ENCODE measurements at regions not wholly inside any gene's neighbourhood (a gene's known extent, or its start where the extent isn't known, plus 50 kb on each side); places are given as distances from the start of the nearest gene placed in this dataset.

- no peak for DNase-seq
- TF ChIP-seq CTCF (IDR thresholded peaks at IDR 0.05 in 4 of 5, conservative IDR thresholded peaks at IDR 0.05 in 1 of 5) (no peak), POLR2A (IDR thresholded peaks at IDR 0.05) (no peak)
- Histone ChIP-seq H3K9me3 (no peaks in the 10 kb centered on the region), H3K27ac (no peak overlapping the region), H3K36me3 (no peaks in the 10 kb centered on the region), H3K27me3 (no peaks in the 10 kb centered on the region), H3K4me3 (no peak overlapping the region), H3K4me1 (no peaks in the 10 kb centered on the region)
- intact Hi-C loops (cut with DNase I; ENCODE audit: low total_unique reads), result no loop called here
- ATAC-seq, result no peak
- in situ Hi-C loops (cut with MboI; ENCODE audit: low sequenced_read_pairs in 4 of 4), result no loop called here
Observed at GRCh38 chr2:163265562-163265961, 427.0 kb upstream of the KCNH7 start.

DNA sequence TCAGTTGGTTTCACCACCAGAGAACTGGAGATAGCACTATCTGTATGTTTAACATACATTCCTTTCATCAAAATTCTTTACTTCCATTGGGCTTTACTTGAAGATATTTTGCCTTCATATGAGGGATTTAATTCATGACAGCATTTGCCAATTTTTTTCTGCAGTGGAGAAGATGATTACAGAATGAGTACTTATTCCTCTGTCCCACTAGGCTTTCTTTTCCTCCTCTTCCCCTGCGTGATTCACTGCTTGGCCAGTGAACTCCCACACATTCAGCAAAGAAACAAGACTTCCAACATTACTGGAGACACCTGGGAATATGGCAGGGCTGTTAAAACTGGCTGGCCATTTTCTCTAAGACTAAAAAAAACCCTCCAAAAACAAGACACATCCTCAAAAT, 425.8 kb upstream of the KCNH7 start:
- in situ Hi-C loops (cut with MboI; ENCODE audit: low sequenced_read_pairs in 4 of 4), result no loop called here
- no peak for ATAC-seq
- no peak overlapping the region for H3K4me3 ChIP-seq

GRCh38 chr2:163259489-163259888, 420.9 kb upstream of the KCNH7 start:
- TF ChIP-seq POLR2A (IDR thresholded peaks at IDR 0.05) (no peak), CTCF (IDR thresholded peaks at IDR 0.05 in 4 of 5, conservative IDR thresholded peaks at IDR 0.05 in 1 of 5) (no peak)
- DNase-seq, result no peak
- Histone ChIP-seq H3K4me1 (no peaks in the 10 kb centered on the region), H3K27ac (no peak overlapping the region), H3K27me3 (no peaks in the 10 kb centered on the region), H3K36me3 (no peaks in the 10 kb centered on the region), H3K9me3 (no peaks in the 10 kb centered on the region), H3K4me3 (no peak overlapping the region)
- ATAC-seq, result no peak
- intact Hi-C loops (cut with DNase I; ENCODE audit: low total_unique reads) (no loop called here), in situ Hi-C loops (cut with MboI; ENCODE audit: low sequenced_read_pairs in 4 of 4) (no loop called here)

More for the DNA sequence above, 425.8 kb upstream of the KCNH7 start:
- Histone ChIP-seq H3K4me1 (no peaks in the 10 kb centered on the region), H3K36me3 (no peaks in the 10 kb centered on the region), H3K9me3 (no peaks in the 10 kb centered on the region), H3K27ac (no peak overlapping the region), H3K27me3 (no peaks in the 10 kb centered on the region)
- intact Hi-C loops (cut with DNase I; ENCODE audit: low total_unique reads), result no loop called here
- peak in 1 of 2 donors; percentile 16 for DNase-seq
- TF ChIP-seq CTCF (IDR thresholded peaks at IDR 0.05 in 4 of 5, conservative IDR thresholded peaks at IDR 0.05 in 1 of 5), result no peak
- TF ChIP-seq POLR2A (IDR thresholded peaks at IDR 0.05), result no peak

- intact Hi-C loops (cut with DNase I; ENCODE audit: low total_unique reads) (no loop called here), in situ Hi-C loops (cut with MboI; ENCODE audit: low sequenced_read_pairs in 4 of 4) (no loop called here)
- ATAC-seq (peak in 1 of 2 donors; percentile 42), DNase-seq (no peak)
- H3K27me3 ChIP-seq, result no peaks in the 10 kb centered on the region
- H3K9me3 ChIP-seq, result no peaks in the 10 kb centered on the region
- H3K4me1 ChIP-seq, result no peaks in the 10 kb centered on the region
- H3K36me3 ChIP-seq, result no peaks in the 10 kb centered on the region
- H3K27ac ChIP-seq, result no peak overlapping the region
- TF ChIP-seq POLR2A (IDR thresholded peaks at IDR 0.05) (no peak), CTCF (IDR thresholded peaks at IDR 0.05 in 4 of 5, conservative IDR thresholded peaks at IDR 0.05 in 1 of 5) (no peak)
- H3K4me3 ChIP-seq, result no peak overlapping the region
Observed at GRCh38 chr2:163255086-163255485, 416.5 kb upstream of the KCNH7 start.

- Histone ChIP-seq H3K27me3 (no peaks in the 10 kb centered on the region), H3K4me1 (no peaks in the 10 kb centered on the region), H3K9me3 (no peaks in the 10 kb centered on the region), H3K36me3 (no peaks in the 10 kb centered on the region), H3K27ac (no peak overlapping the region), H3K4me3 (no peak overlapping the region)
- DNase-seq, result no peak
- TF ChIP-seq CTCF (IDR thresholded peaks at IDR 0.05 in 4 of 5, conservative IDR thresholded peaks at IDR 0.05 in 1 of 5) (no peak), POLR2A (IDR thresholded peaks at IDR 0.05) (no peak)
- intact Hi-C loops (cut with DNase I; ENCODE audit: low total_unique reads), result no loop called here
- ATAC-seq, result no peak
- in situ Hi-C loops (cut with MboI; ENCODE audit: low sequenced_read_pairs in 4 of 4), result no loop called here
Observed at GRCh38 chr2:163253621-163254285, 415.2 kb upstream of the KCNH7 start.
